ENCODE measurements at regions not wholly inside any gene's neighbourhood (a gene's known extent, or its start where the extent isn't known, plus 50 kb on each side); places are given as distances from the start of the nearest gene placed in this dataset.

DNA sequence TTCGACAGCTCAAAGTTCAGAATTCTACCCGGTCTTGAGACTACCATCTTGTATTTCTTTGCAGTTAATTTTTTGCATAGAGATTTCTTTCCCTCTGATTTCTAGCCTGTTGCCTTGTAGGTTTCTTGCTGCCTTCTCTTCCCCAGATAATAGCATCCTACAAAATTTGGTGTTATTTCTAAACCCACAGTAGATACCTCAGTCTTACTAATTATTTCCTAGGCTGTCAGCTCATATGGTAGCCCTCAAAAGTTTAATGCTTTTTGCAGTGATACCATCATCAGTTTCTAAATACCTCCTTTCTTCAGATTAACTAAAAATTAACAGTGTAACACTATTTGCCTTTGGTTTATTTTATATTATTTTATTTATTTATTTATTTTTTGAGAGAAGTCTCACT is 61.9 kb upstream of the TMPO start:
- TF ChIP-seq, protein P1, sequence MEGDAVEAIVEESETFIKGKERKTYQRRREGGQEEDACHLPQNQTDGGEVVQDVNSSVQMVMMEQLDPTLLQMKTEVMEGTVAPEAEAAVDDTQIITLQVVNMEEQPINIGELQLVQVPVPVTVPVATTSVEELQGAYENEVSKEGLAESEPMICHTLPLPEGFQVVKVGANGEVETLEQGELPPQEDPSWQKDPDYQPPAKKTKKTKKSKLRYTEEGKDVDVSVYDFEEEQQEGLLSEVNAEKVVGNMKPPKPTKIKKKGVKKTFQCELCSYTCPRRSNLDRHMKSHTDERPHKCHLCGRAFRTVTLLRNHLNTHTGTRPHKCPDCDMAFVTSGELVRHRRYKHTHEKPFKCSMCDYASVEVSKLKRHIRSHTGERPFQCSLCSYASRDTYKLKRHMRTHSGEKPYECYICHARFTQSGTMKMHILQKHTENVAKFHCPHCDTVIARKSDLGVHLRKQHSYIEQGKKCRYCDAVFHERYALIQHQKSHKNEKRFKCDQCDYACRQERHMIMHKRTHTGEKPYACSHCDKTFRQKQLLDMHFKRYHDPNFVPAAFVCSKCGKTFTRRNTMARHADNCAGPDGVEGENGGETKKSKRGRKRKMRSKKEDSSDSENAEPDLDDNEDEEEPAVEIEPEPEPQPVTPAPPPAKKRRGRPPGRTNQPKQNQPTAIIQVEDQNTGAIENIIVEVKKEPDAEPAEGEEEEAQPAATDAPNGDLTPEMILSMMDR (IDR thresholded peaks at IDR 0.05): no peak
- TF ChIP-seq, protein P2, sequence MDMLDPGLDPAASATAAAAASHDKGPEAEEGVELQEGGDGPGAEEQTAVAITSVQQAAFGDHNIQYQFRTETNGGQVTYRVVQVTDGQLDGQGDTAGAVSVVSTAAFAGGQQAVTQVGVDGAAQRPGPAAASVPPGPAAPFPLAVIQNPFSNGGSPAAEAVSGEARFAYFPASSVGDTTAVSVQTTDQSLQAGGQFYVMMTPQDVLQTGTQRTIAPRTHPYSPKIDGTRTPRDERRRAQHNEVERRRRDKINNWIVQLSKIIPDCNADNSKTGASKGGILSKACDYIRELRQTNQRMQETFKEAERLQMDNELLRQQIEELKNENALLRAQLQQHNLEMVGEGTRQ (IDR thresholded peaks at IDR 0.05; ENCODE audit: borderline replicate concordance, low read depth, low read length): no peak
- TF ChIP-seq SMC3 (IDR thresholded peaks at IDR 0.05; ENCODE audit: low read depth, low read length): no peak
- TF ChIP-seq POLR2AphosphoS5 (IDR thresholded peaks at IDR 0.05; ENCODE audit: low read depth, low read length): no peak
- no peak for TF ChIP-seq GABPA (IDR thresholded peaks at IDR 0.05; ENCODE audit: low read depth)
- no peak for TF ChIP-seq SIN3A (IDR thresholded peaks at IDR 0.05; ENCODE audit: borderline replicate concordance, low read depth, low read length)
- TF ChIP-seq RCOR1 (IDR thresholded peaks at IDR 0.05; ENCODE audit: low read length): no peak
- no peak for TF ChIP-seq TEAD4 (IDR thresholded peaks at IDR 0.05; ENCODE audit: borderline replicate concordance, insufficient read depth)
- TF ChIP-seq, protein P3, sequence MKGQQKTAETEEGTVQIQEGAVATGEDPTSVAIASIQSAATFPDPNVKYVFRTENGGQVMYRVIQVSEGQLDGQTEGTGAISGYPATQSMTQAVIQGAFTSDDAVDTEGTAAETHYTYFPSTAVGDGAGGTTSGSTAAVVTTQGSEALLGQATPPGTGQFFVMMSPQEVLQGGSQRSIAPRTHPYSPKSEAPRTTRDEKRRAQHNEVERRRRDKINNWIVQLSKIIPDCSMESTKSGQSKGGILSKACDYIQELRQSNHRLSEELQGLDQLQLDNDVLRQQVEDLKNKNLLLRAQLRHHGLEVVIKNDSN (IDR thresholded peaks at IDR 0.05; ENCODE audit: borderline replicate concordance, low read depth): no peak
- TF ChIP-seq YY1 (IDR thresholded peaks at IDR 0.05; ENCODE audit: low read depth): no peak
- TF ChIP-seq EP300 (IDR thresholded peaks at IDR 0.05; ENCODE audit: borderline replicate concordance in 1 of 2, low read depth in 1 of 2, low read length in 1 of 2): no peak
- TF ChIP-seq, protein P4, sequence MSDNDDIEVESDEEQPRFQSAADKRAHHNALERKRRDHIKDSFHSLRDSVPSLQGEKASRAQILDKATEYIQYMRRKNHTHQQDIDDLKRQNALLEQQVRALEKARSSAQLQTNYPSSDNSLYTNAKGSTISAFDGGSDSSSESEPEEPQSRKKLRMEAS (IDR thresholded peaks at IDR 0.05; ENCODE audit: low read depth): no peak

Data from SK-N-SH (cell line).